ENCODE measurements at regions not wholly inside any gene's neighbourhood (a gene's known extent, or its start where the extent isn't known, plus 50 kb on each side); places are given as distances from the start of the nearest gene placed in this dataset.

DNA sequence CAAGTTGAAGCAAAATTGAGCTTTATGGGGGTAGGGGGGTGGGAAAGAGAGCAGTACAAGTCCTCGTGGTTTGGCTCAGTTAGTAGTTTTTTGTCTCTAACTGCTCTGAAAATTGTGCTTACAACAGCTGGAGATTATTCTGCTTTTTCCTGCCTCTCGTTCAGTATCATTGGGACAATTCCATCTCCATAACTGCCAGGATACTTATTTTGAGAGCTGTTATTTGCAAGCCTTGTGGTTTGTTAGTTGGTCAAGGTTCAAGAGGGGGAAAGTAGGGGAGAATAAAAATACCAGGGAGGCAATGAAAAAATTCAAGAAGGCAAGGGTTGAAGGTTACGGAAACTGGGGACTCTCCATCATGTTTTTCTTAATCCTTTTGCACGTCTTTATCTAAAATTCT lies 811.8 kb upstream of the ADGRL2 start:
- no peak for TF ChIP-seq EZH2 (IDR thresholded peaks at IDR 0.05; ENCODE audit: borderline replicate concordance, insufficient read depth, low read length, poor library complexity, severe bottlenecking)
- TF ChIP-seq CTCF (IDR thresholded peaks at IDR 0.05; ENCODE audit: poor library complexity, severe bottlenecking), result no peak
- TF ChIP-seq POLR2AphosphoS5 (IDR thresholded peaks at IDR 0.05), result no peak

Measured in neural cell (in vitro differentiated cells).